ENCODE measurements at regions not wholly inside any gene's neighbourhood (a gene's known extent, or its start where the extent isn't known, plus 50 kb on each side); places are given as distances from the start of the nearest gene placed in this dataset.
A peak's percentile ranks its signal among the peaks of the same experiment; 100 is the strongest.
"Not testable (repeated sequence)": the region's sequence is repeated elsewhere in the genome, so short reads cannot be mapped to it uniquely, and the experiment has no call there.

GRCh38 chr13:42398533-42398932 is 126.6 kb downstream of the AKAP11 start:
- DNase-seq (ENCODE audit: low read depth), result no peak

- no peak for DNase-seq (ENCODE audit: low read depth)
Observed at GRCh38 chr13:42400188-42400833, 128.4 kb downstream of the AKAP11 start.

- no peak for DNase-seq (ENCODE audit: low read depth)
Observed at GRCh38 chr13:42401376-42401775, 129.4 kb downstream of the AKAP11 start.

GRCh38 chr13:42405665-42406390 is 133.9 kb downstream of the AKAP11 start:
- peak; percentile 68 for DNase-seq (ENCODE audit: low read depth)

GRCh38 chr13:42409075-42409474 is 137.1 kb downstream of the AKAP11 start:
- no peak for DNase-seq (ENCODE audit: low read depth)

- DNase-seq (ENCODE audit: low read depth), result no peak
Observed at GRCh38 chr13:42409551-42409950, 137.6 kb downstream of the AKAP11 start.

GRCh38 chr13:42412812-42413483 is 141.0 kb downstream of the AKAP11 start:
- DNase-seq (ENCODE audit: low read depth), result no peak

- DNase-seq (ENCODE audit: low read depth), result no peak
Observed at GRCh38 chr13:42413484-42413815, 141.5 kb downstream of the AKAP11 start.

GRCh38 chr13:42417626-42418025 is 145.7 kb downstream of the AKAP11 start:
- DNase-seq (ENCODE audit: low read depth), result no peak

GRCh38 chr13:42418184-42418583 is 146.2 kb downstream of the AKAP11 start:
- no peak for DNase-seq (ENCODE audit: low read depth)

GRCh38 chr13:42420304-42420703 is 148.4 kb downstream of the AKAP11 start:
- no peak for DNase-seq (ENCODE audit: low read depth)

GRCh38 chr13:42422681-42423080 is 150.7 kb downstream of the AKAP11 start:
- DNase-seq (ENCODE audit: low read depth), result no peak

GRCh38 chr13:42424182-42424581 is 149.8 kb upstream of the TNFSF11 start:
- no peak for DNase-seq (ENCODE audit: low read depth)

- DNase-seq (ENCODE audit: low read depth), result no peak
Observed at GRCh38 chr13:42445354-42445753, 128.6 kb upstream of the TNFSF11 start.

GRCh38 chr13:42446597-42446996 is 127.4 kb upstream of the TNFSF11 start:
- DNase-seq (ENCODE audit: low read depth), result not testable (repeated sequence)

- no peak for DNase-seq (ENCODE audit: low read depth)
Observed at GRCh38 chr13:42453091-42453645, 120.8 kb upstream of the TNFSF11 start.

GRCh38 chr13:42454749-42455148 is 119.2 kb upstream of the TNFSF11 start:
- no peak for DNase-seq (ENCODE audit: low read depth)

GRCh38 chr13:42458193-42458592 is 115.8 kb upstream of the TNFSF11 start:
- no peak for DNase-seq (ENCODE audit: low read depth)

- no peak for DNase-seq (ENCODE audit: low read depth)
Observed at GRCh38 chr13:42466123-42466522, 107.8 kb upstream of the TNFSF11 start.

- no peak for DNase-seq (ENCODE audit: low read depth)
Observed at GRCh38 chr13:42466609-42467008, 107.3 kb upstream of the TNFSF11 start.

GRCh38 chr13:42474954-42475353 is 99.0 kb upstream of the TNFSF11 start:
- DNase-seq (ENCODE audit: low read depth), result peak; percentile 73

GRCh38 chr13:42477596-42478190 is 96.3 kb upstream of the TNFSF11 start:
- DNase-seq (ENCODE audit: low read depth), result no peak
